Right lobe of liver (tissue), 4 donors: ENCODE measurements at regions not wholly inside any gene's neighbourhood (a gene's known extent, or its start where the extent isn't known, plus 50 kb on each side); places are given as distances from the start of the nearest gene placed in this dataset.

Source experiments
- POLR2A ChIP-seq: fragments of 450-650 bp; IDR thresholded peaks from one replicate; pipeline ENCODE4 v1.6.1; 2017; ENCODE audit warnings: antibody characterized with exemption, mild to moderate bottlenecking
- TF ChIP-seq, protein P1 (sequence below), 4 donors: fragments of 200-600 bp in 3 of 4; fragments of 450-650 bp in 1 of 4; IDR thresholded peaks; one replicate each; pipeline versions ENCODE4 v1.5.1 to v1.8.0; 2016 to 2022; ENCODE audit warnings: antibody characterized with exemption in 4 of 4, mild to moderate bottlenecking in 2 of 4
- donor health status: DM: no; HTN: no; CAD: no.
- donor health status: DM: no; HTN: no; CAD: no.
- donor health status: DM: no; HTN: yes; CAD: no.

DNA sequence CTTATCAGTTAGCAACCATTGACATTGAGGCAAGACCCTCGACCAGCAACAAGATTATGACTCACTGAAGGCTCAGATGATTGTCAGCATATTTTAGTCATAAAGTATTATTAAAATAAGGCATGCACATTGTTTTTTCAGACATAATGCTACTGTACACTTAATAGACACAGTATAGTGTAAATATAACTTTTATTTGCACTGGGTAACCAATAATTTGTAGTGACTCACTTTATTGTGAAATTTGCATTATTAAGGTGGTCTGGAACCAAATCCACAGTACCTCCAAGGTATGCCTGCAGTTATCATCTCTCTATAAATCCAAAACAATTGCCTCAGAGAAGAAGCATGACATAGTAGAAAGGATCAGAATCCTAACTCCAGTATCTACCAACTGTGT lies 330.1 kb upstream of the SMIM31 start:
- TF ChIP-seq, protein P1, sequence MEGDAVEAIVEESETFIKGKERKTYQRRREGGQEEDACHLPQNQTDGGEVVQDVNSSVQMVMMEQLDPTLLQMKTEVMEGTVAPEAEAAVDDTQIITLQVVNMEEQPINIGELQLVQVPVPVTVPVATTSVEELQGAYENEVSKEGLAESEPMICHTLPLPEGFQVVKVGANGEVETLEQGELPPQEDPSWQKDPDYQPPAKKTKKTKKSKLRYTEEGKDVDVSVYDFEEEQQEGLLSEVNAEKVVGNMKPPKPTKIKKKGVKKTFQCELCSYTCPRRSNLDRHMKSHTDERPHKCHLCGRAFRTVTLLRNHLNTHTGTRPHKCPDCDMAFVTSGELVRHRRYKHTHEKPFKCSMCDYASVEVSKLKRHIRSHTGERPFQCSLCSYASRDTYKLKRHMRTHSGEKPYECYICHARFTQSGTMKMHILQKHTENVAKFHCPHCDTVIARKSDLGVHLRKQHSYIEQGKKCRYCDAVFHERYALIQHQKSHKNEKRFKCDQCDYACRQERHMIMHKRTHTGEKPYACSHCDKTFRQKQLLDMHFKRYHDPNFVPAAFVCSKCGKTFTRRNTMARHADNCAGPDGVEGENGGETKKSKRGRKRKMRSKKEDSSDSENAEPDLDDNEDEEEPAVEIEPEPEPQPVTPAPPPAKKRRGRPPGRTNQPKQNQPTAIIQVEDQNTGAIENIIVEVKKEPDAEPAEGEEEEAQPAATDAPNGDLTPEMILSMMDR (IDR thresholded peaks at IDR 0.05), result no peak
- no peak for TF ChIP-seq POLR2A
